ENCODE measurements at regions not wholly inside any gene's neighbourhood (a gene's known extent, or its start where the extent isn't known, plus 50 kb on each side); places are given as distances from the start of the nearest gene placed in this dataset.

GRCh38 chr4:85369703-85370380 is 105.1 kb upstream of the ARHGAP24 start:
- H3K4me1 ChIP-seq (ENCODE audit: insufficient read depth, low read length): no peaks in the 10 kb centered on the region
- no peaks in the 10 kb centered on the region for H3K9me3 Mint-ChIP-seq (ENCODE audit: unreplicated experiment)
- no peak for DNase-seq (ENCODE audit: low read depth)
- H3K36me3 Mint-ChIP-seq (ENCODE audit: low read depth, unreplicated experiment): no peaks in the 10 kb centered on the region
- H3K4me3 Mint-ChIP-seq (ENCODE audit: unreplicated experiment): no peak overlapping the region
- no peak overlapping the region for H3K9ac ChIP-seq (ENCODE audit: low read length)
- H3K9me3 ChIP-seq (ENCODE audit: insufficient read depth, low read depth, low read length): no peaks in the 10 kb centered on the region
- H3K4me3 ChIP-seq (ENCODE audit: insufficient read depth, low read depth, low read length): no peak overlapping the region
- FAIRE-seq: no peak
- H2AFZ ChIP-seq (ENCODE audit: low read depth, low read length): no peak overlapping the region
- H4K20me1 ChIP-seq (ENCODE audit: insufficient read depth, low read length): no peaks in the 10 kb centered on the region
- peaks cover 4% of the 10 kb centered on the region for H3K4me1 Mint-ChIP-seq (ENCODE audit: low read depth, unreplicated experiment)
- H3K27ac Mint-ChIP-seq (ENCODE audit: unreplicated experiment): no peak overlapping the region
- no peaks in the 10 kb centered on the region for H3K36me3 ChIP-seq (ENCODE audit: insufficient read depth, low read length)
- H3K4me2 ChIP-seq (ENCODE audit: low read length): no peak overlapping the region
- TF ChIP-seq CTCF (IDR thresholded peaks at IDR 0.05; ENCODE audit: insufficient read depth, low read depth, low read length) (no peak), EZH2 (IDR thresholded peaks at IDR 0.05; ENCODE audit: insufficient read depth, low read length) (no peak)
- no peaks in the 10 kb centered on the region for H3K79me2 ChIP-seq (ENCODE audit: insufficient read depth, low read length)
- no peaks in the 10 kb centered on the region for H3K27me3 ChIP-seq (ENCODE audit: insufficient read depth, low read length)
- peaks cover 3% of the 10 kb centered on the region for H3K27me3 Mint-ChIP-seq (ENCODE audit: low read depth, unreplicated experiment)
- H3K27ac ChIP-seq (ENCODE audit: low read depth, low read length): no peak overlapping the region

GRCh38 chr4:85370400-85371032 is 104.4 kb upstream of the ARHGAP24 start:
- Histone ChIP-seq H4K20me1 (ENCODE audit: insufficient read depth, low read length) (no peaks in the 10 kb centered on the region), H3K9me3 (ENCODE audit: insufficient read depth, low read depth, low read length) (no peaks in the 10 kb centered on the region), H3K4me3 (ENCODE audit: insufficient read depth, low read depth, low read length) (no peak overlapping the region), H3K27me3 (ENCODE audit: insufficient read depth, low read length) (no peaks in the 10 kb centered on the region), H3K4me2 (ENCODE audit: low read length) (no peak overlapping the region), H3K4me1 (ENCODE audit: insufficient read depth, low read length) (no peaks in the 10 kb centered on the region), H3K36me3 (ENCODE audit: insufficient read depth, low read length) (no peaks in the 10 kb centered on the region), H2AFZ (ENCODE audit: low read depth, low read length) (no peak overlapping the region), H3K79me2 (ENCODE audit: insufficient read depth, low read length) (no peaks in the 10 kb centered on the region), H3K9ac (ENCODE audit: low read length) (no peak overlapping the region), H3K27ac (ENCODE audit: low read depth, low read length) (no peak overlapping the region)
- no peak overlapping the region for H3K4me3 Mint-ChIP-seq (ENCODE audit: unreplicated experiment)
- H3K27ac Mint-ChIP-seq (ENCODE audit: unreplicated experiment): no peak overlapping the region
- H3K4me1 Mint-ChIP-seq (ENCODE audit: low read depth, unreplicated experiment): peaks cover 4% of the 10 kb centered on the region
- no peaks in the 10 kb centered on the region for H3K9me3 Mint-ChIP-seq (ENCODE audit: unreplicated experiment)
- TF ChIP-seq EZH2 (IDR thresholded peaks at IDR 0.05; ENCODE audit: insufficient read depth, low read length): no peak
- peak; percentile 70 for TF ChIP-seq CTCF (IDR thresholded peaks at IDR 0.05; ENCODE audit: insufficient read depth, low read depth, low read length)
- DNase-seq (ENCODE audit: low read depth) (peak; percentile 8), FAIRE-seq (peak; percentile 65)
- no peaks in the 10 kb centered on the region for H3K36me3 Mint-ChIP-seq (ENCODE audit: low read depth, unreplicated experiment)
- H3K27me3 Mint-ChIP-seq (ENCODE audit: low read depth, unreplicated experiment): peaks cover under 1% of the 10 kb centered on the region

GRCh38 chr4:85372966-85373365 is 102.0 kb upstream of the ARHGAP24 start:
- Histone ChIP-seq H3K4me2 (ENCODE audit: low read length) (no peak overlapping the region), H3K27me3 (ENCODE audit: insufficient read depth, low read length) (no peaks in the 10 kb centered on the region), H3K4me3 (ENCODE audit: insufficient read depth, low read depth, low read length) (no peak overlapping the region), H3K36me3 (ENCODE audit: insufficient read depth, low read length) (no peaks in the 10 kb centered on the region), H3K27ac (ENCODE audit: low read depth, low read length) (no peak overlapping the region), H3K79me2 (ENCODE audit: insufficient read depth, low read length) (no peaks in the 10 kb centered on the region), H2AFZ (ENCODE audit: low read depth, low read length) (no peak overlapping the region), H3K9ac (ENCODE audit: low read length) (no peak overlapping the region), H3K9me3 (ENCODE audit: insufficient read depth, low read depth, low read length) (no peaks in the 10 kb centered on the region), H3K4me1 (ENCODE audit: insufficient read depth, low read length) (no peaks in the 10 kb centered on the region), H4K20me1 (ENCODE audit: insufficient read depth, low read length) (no peaks in the 10 kb centered on the region)
- Mint-ChIP-seq H3K27ac (ENCODE audit: unreplicated experiment) (no peak overlapping the region), H3K4me3 (ENCODE audit: unreplicated experiment) (no peak overlapping the region), H3K36me3 (ENCODE audit: low read depth, unreplicated experiment) (no peaks in the 10 kb centered on the region), H3K27me3 (ENCODE audit: low read depth, unreplicated experiment) (no peaks in the 10 kb centered on the region), H3K4me1 (ENCODE audit: low read depth, unreplicated experiment) (peaks cover 4% of the 10 kb centered on the region), H3K9me3 (ENCODE audit: unreplicated experiment) (no peaks in the 10 kb centered on the region)
- FAIRE-seq (no peak), DNase-seq (ENCODE audit: low read depth) (no peak)
- TF ChIP-seq CTCF (IDR thresholded peaks at IDR 0.05; ENCODE audit: insufficient read depth, low read depth, low read length) (no peak), EZH2 (IDR thresholded peaks at IDR 0.05; ENCODE audit: insufficient read depth, low read length) (no peak)
